ENCODE measurements at regions not wholly inside any gene's neighbourhood (a gene's known extent, or its start where the extent isn't known, plus 50 kb on each side); places are given as distances from the start of the nearest gene placed in this dataset.
"Not testable (repeated sequence)": the region's sequence is repeated elsewhere in the genome, so short reads cannot be mapped to it uniquely, and the experiment has no call there.

DNA sequence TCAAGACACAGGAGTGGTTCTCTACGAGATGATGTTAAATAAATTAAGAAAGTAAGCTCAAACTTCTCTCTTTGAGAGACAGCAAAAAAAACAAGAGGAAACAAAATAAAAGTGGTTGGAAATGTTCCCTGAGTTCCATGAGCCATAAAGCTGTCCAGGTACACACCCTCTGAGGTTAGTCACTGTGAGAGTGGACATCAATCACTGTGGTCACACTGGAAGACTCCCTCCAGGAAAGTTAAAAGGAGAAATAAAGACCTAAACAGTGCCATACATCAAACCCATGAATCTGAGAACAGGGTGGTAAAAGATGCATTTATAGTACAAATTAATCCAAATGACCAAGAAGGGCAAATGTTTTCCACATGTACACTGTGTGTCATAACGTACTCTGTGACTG is 188.9 kb upstream of the FAM174A start:
- H3K4me3 Mint-ChIP-seq; H3K27me3 Mint-ChIP-seq (ENCODE audit: insufficient read depth); DNase-seq (ENCODE audit: low spot score); intact Hi-C loops (cut with micrococcal nuclease); H3K27ac Mint-ChIP-seq; H3K4me1 Mint-ChIP-seq (ENCODE audit: low read depth); H3K36me3 Mint-ChIP-seq (ENCODE audit: low read depth); H3K9me3 Mint-ChIP-seq: not testable (repeated sequence)

- DNase-seq (ENCODE audit: low spot score); H3K4me1 Mint-ChIP-seq (ENCODE audit: low read depth); H3K27ac Mint-ChIP-seq; H3K36me3 Mint-ChIP-seq (ENCODE audit: low read depth); H3K9me3 Mint-ChIP-seq; H3K4me3 Mint-ChIP-seq; intact Hi-C loops (cut with micrococcal nuclease); H3K27me3 Mint-ChIP-seq (ENCODE audit: insufficient read depth): not testable (repeated sequence)
Measured at GRCh38 chr5:100341485-100341884, 193.7 kb upstream of the FAM174A start.

DNA sequence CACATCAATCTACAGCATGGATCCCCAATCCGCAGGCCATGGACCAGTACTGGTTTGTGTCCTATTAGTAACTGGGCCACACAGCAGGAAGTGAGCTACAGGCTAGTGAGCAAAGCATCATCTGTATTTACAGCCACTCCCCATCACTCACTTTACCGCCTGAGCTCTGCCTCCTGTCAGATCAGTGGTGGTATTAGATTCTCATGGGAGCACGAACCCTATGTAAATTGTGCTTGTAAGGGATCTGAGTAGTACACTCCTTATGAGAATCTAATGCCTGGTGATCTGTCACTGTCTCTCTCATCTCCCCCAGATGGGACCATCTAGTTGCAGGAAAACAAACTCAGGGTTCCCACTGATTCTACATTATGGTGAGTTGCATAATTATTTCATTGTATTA is 212.7 kb upstream of the FAM174A start:
- intact Hi-C loops (cut with micrococcal nuclease) = no loop called here
- Mint-ChIP-seq H3K27ac (no peak overlapping the region), H3K9me3 (no peaks in the 10 kb centered on the region), H3K36me3 (ENCODE audit: low read depth) (no peaks in the 10 kb centered on the region), H3K4me3 (no peak overlapping the region), H3K4me1 (ENCODE audit: low read depth) (no peaks in the 10 kb centered on the region), H3K27me3 (ENCODE audit: insufficient read depth) (no peaks in the 10 kb centered on the region)
- no peak for DNase-seq (ENCODE audit: low spot score)

DNA sequence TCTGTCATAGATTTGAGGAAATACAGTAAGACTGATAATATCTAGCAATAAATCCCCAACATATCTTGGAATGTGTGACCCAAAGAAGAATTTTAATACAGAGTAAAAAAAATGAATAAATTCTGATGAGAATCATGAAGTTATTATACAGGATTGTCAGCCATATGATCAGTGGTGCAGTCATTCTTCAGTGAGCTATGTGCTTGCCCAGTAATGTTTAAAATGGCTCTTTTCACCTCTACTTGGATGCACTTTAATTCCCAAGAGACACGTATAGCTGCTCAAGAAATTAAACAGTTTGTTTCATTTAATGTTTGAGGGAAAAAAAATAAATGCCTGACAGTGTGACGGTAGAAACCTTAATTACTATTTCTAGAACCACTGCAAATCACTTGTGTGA is 215.3 kb upstream of the FAM174A start:
- Mint-ChIP-seq H3K9me3 (no peaks in the 10 kb centered on the region), H3K36me3 (ENCODE audit: low read depth) (no peaks in the 10 kb centered on the region), H3K27me3 (ENCODE audit: insufficient read depth) (no peaks in the 10 kb centered on the region), H3K4me3 (no peak overlapping the region), H3K27ac (no peak overlapping the region), H3K4me1 (ENCODE audit: low read depth) (no peaks in the 10 kb centered on the region)
- DNase-seq (ENCODE audit: low spot score) = no peak
- intact Hi-C loops (cut with micrococcal nuclease) = no loop called here

DNA sequence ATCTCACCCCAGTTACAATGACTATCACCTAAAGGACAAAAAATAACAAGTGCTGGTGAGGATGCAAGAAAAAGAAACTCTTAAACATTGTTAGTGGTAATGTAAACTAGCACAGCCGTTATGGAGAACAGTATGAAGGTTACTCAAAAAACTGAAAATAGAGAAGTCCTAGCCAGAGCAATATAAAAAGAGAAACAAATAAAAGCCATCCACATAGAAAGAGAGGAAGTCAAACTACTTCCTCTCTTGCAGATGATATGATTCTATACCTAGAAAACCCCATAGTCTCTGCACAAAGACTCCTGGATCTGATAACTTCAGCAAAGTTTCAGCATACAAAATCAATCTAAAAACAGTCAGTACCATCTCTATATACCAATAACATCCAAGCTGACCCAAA is 221.5 kb upstream of the FAM174A start:
- intact Hi-C loops (cut with micrococcal nuclease) = no loop called here
- no peaks in the 10 kb centered on the region for H3K9me3 Mint-ChIP-seq
- no peaks in the 10 kb centered on the region for H3K36me3 Mint-ChIP-seq (ENCODE audit: low read depth)
- DNase-seq (ENCODE audit: low spot score) = no peak
- no peak overlapping the region for H3K27ac Mint-ChIP-seq
- H3K4me3 Mint-ChIP-seq = no peak overlapping the region
- no peaks in the 10 kb centered on the region for H3K4me1 Mint-ChIP-seq (ENCODE audit: low read depth)
- no peaks in the 10 kb centered on the region for H3K27me3 Mint-ChIP-seq (ENCODE audit: insufficient read depth)

DNA sequence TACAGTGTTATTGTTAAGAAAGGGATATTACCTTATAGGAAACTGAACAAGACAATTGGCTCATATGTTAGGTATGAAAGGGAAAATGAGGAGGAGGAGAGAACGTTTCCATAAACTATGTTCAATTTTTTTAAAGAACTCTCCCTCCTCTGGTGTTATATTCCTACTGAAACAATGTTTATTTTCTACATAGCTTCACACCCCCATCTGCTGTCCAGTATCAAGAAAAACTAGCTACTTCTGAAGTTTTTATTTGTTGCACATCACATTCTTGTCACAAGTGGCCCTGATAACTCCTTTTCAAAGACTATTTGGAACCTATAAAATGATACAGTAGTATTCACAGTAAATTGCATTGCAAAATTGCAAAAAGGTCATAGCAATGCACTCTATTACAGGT is 223.4 kb upstream of the FAM174A start:
- H3K9me3 Mint-ChIP-seq = no peaks in the 10 kb centered on the region
- H3K27me3 Mint-ChIP-seq (ENCODE audit: insufficient read depth) = no peaks in the 10 kb centered on the region
- no peak overlapping the region for H3K27ac Mint-ChIP-seq
- no peak overlapping the region for H3K4me3 Mint-ChIP-seq
- no peak for DNase-seq (ENCODE audit: low spot score)
- H3K36me3 Mint-ChIP-seq (ENCODE audit: low read depth) = no peaks in the 10 kb centered on the region
- intact Hi-C loops (cut with micrococcal nuclease) = no loop called here
- H3K4me1 Mint-ChIP-seq (ENCODE audit: low read depth) = no peaks in the 10 kb centered on the region

GRCh38 chr5:100306000-100306399 is 229.2 kb upstream of the FAM174A start:
- no peaks in the 10 kb centered on the region for H3K9me3 Mint-ChIP-seq
- DNase-seq (ENCODE audit: low spot score) = no peak

DNA sequence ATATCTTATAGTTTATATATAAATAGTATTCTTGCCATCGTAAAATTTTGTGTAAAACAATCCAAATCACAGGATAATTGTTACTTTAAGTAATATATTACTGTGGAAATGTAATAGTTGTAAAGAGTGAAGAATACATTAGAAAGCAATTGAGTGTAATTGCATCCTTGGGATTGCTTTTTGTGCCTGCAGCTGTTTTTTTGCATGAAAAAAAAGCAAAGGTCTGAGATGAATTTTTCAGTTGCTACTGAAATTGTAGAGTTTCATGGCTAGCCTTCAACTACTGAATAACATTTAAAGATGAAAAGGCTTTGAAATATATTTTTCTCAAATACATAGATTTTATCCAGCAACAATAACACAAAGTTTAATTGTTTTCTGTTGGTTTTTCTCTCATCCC is 232.0 kb upstream of the FAM174A start:
- Mint-ChIP-seq H3K27me3 (ENCODE audit: insufficient read depth) (no peaks in the 10 kb centered on the region), H3K36me3 (ENCODE audit: low read depth) (no peaks in the 10 kb centered on the region), H3K27ac (no peak overlapping the region), H3K9me3 (no peaks in the 10 kb centered on the region), H3K4me1 (ENCODE audit: low read depth) (no peaks in the 10 kb centered on the region), H3K4me3 (no peak overlapping the region)
- intact Hi-C loops (cut with micrococcal nuclease) = no loop called here
- DNase-seq (ENCODE audit: low spot score) = no peak

More at GRCh38 chr5:100306000-100306399, 229.2 kb upstream of the FAM174A start:
- Mint-ChIP-seq H3K4me1 (ENCODE audit: low read depth) (no peaks in the 10 kb centered on the region), H3K27ac (no peak overlapping the region), H3K36me3 (ENCODE audit: low read depth) (no peaks in the 10 kb centered on the region), H3K4me3 (no peak overlapping the region), H3K27me3 (ENCODE audit: insufficient read depth) (no peaks in the 10 kb centered on the region)
- intact Hi-C loops (cut with micrococcal nuclease) = no loop called here

DNA sequence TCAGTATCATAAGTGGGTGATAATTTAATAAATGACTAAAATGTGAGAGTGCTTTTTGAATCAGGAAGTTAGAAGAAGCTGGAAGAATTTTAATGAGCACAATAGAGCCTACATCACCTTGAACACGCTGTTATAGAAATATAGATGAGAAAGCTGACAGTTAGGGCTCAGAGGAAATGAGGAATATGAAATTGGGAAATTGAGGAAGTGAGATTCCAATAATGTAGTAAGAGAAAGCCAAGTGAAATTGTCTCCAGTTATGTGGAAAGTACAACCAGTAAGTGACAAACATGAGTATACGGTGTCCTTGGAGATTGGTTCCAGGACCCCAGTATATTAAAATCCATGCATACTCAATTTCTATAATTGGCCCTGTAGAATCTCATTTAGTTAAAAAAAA is 235.9 kb upstream of the FAM174A start:
- no peaks in the 10 kb centered on the region for H3K36me3 Mint-ChIP-seq (ENCODE audit: low read depth)
- intact Hi-C loops (cut with micrococcal nuclease) = no loop called here
- H3K27me3 Mint-ChIP-seq (ENCODE audit: insufficient read depth) = no peaks in the 10 kb centered on the region
- no peaks in the 10 kb centered on the region for H3K4me1 Mint-ChIP-seq (ENCODE audit: low read depth)
- no peak overlapping the region for H3K27ac Mint-ChIP-seq
- H3K9me3 Mint-ChIP-seq = no peaks in the 10 kb centered on the region
- no peak for DNase-seq (ENCODE audit: low spot score)
- no peak overlapping the region for H3K4me3 Mint-ChIP-seq

DNA sequence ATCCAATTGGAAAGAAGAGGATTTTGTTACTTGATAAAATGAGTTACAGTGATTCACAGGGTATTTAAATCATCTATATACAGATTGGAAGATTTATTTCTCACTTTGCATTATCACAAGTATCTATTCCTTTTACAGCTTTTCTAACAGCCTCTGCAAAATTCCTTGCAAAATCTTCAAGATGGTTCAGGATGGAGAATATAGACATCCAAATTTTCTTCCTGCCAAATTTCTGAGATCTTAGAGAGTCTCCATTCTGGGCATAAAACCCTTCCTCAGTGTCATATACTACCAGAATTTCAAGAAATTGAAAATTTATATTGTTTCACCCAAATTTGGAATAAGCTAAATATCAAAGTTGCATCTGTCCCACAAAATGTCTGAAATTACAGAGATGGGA is 259.1 kb upstream of the FAM174A start:
- H3K9me3 Mint-ChIP-seq = no peaks in the 10 kb centered on the region
- H3K4me1 Mint-ChIP-seq (ENCODE audit: low read depth) = no peaks in the 10 kb centered on the region
- no peak overlapping the region for H3K27ac Mint-ChIP-seq
- H3K36me3 Mint-ChIP-seq (ENCODE audit: low read depth) = no peaks in the 10 kb centered on the region
- no peak for DNase-seq (ENCODE audit: low spot score)
- H3K4me3 Mint-ChIP-seq = no peak overlapping the region
- intact Hi-C loops (cut with micrococcal nuclease) = no loop called here
- H3K27me3 Mint-ChIP-seq (ENCODE audit: insufficient read depth) = no peaks in the 10 kb centered on the region

GRCh38 chr5:100275631-100276030 is 259.5 kb upstream of the FAM174A start:
- no peak for DNase-seq (ENCODE audit: low spot score)
- Mint-ChIP-seq H3K27me3 (ENCODE audit: insufficient read depth) (no peaks in the 10 kb centered on the region), H3K27ac (no peak overlapping the region), H3K4me1 (ENCODE audit: low read depth) (no peaks in the 10 kb centered on the region), H3K36me3 (ENCODE audit: low read depth) (no peaks in the 10 kb centered on the region), H3K4me3 (no peak overlapping the region), H3K9me3 (no peaks in the 10 kb centered on the region)
- intact Hi-C loops (cut with micrococcal nuclease) = no loop called here

DNA sequence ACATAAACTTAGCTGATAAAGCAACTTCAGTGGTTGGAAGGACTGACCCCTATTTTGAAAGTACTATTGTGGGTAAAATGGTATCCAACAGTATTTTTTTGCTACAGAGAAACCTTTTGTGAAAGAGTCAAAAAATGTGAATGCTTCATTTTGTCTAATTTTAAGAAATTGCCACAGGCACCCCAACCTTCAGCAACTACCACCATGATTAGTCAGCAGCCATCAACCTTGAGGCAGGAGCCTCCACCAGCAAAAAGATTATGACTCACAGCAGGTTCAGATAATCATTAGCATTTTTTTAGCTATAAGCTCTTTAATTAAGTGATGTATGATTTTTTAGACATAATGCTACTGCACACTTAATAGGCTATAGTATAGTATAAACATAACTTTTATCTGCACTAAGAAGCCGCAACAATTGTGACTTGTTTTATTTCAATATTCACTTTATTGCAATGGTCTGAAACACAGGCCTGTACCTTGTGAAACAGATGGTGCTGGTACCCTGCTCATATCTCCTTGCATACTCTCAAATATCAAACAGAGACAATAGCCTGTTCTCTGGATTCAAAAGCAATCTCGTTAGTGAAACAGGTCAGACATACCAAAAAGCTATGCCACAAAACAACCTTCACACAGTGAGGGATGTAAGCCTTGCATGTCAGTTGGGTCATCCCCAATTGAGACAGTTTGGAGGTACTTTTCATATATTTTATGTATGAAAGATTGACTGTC is 261.2 kb upstream of the FAM174A start:
- H3K36me3 Mint-ChIP-seq (ENCODE audit: low read depth) = no peaks in the 10 kb centered on the region
- no peaks in the 10 kb centered on the region for H3K9me3 Mint-ChIP-seq
- H3K4me3 Mint-ChIP-seq = no peak overlapping the region
- H3K27me3 Mint-ChIP-seq (ENCODE audit: insufficient read depth) = no peaks in the 10 kb centered on the region
- DNase-seq (ENCODE audit: low spot score) = no peak
- no peaks in the 10 kb centered on the region for H3K4me1 Mint-ChIP-seq (ENCODE audit: low read depth)
- intact Hi-C loops (cut with micrococcal nuclease) = no loop called here
- H3K27ac Mint-ChIP-seq = no peak overlapping the region

GRCh38 chr5:100270023-100270771 is 265.0 kb upstream of the FAM174A start:
- Mint-ChIP-seq H3K4me1 (ENCODE audit: low read depth) (no peaks in the 10 kb centered on the region), H3K27me3 (ENCODE audit: insufficient read depth) (no peaks in the 10 kb centered on the region), H3K36me3 (ENCODE audit: low read depth) (no peaks in the 10 kb centered on the region), H3K27ac (no peak overlapping the region), H3K4me3 (no peak overlapping the region), H3K9me3 (no peaks in the 10 kb centered on the region)
- no peak for DNase-seq (ENCODE audit: low spot score)
- intact Hi-C loops (cut with micrococcal nuclease) = no loop called here

Data from activated T-helper 1 cell treated with anti-CD3 and anti-CD28 coated beads, Interleukin-12 subunit alpha, Interleukin-12 subunit beta, Interleukin-2, Interleukin-4 antibody, amounts not matched to agents 30 ng/mL and 10 ng/mL and 1 ng/mL, durations not matched to agents 14 hours and 24 hours and 36 hours (primary cell).